Dedifferentiated amniotic fluid mesenchymal stem cell (primary cell): ENCODE measurements at regions not wholly inside any gene's neighbourhood (a gene's known extent, or its start where the extent isn't known, plus 50 kb on each side); places are given as distances from the start of the nearest gene placed in this dataset.

ENCODE experiments used
- DNase-seq: peaks from one replicate; pipeline ENCODE4 v3.0.0-alpha.2; 2016; ENCODE audit errors: extremely low spot score

GRCh38 chr16:86018071-86018470, 119.1 kb downstream of the IRF8 start:
- no peak for DNase-seq

- no peak for DNase-seq
Measured at GRCh38 chr16:86018487-86018886, 119.5 kb downstream of the IRF8 start.

- DNase-seq: no peak
Measured at GRCh38 chr16:86018941-86019340, 120.0 kb downstream of the IRF8 start.

- DNase-seq: no peak
Measured at GRCh38 chr16:86019446-86020047, 120.6 kb downstream of the IRF8 start.

- DNase-seq: no peak
Measured at GRCh38 chr16:86020971-86021370, 122.0 kb downstream of the IRF8 start.

GRCh38 chr16:86022381-86022960, 123.5 kb downstream of the IRF8 start:
- DNase-seq: no peak

- no peak for DNase-seq
Measured at GRCh38 chr16:86024210-86024609, 125.2 kb downstream of the IRF8 start.

GRCh38 chr16:86025706-86026105, 126.7 kb downstream of the IRF8 start:
- DNase-seq: no peak

- DNase-seq: no peak
Measured at GRCh38 chr16:86026171-86026910, 127.4 kb downstream of the IRF8 start.

GRCh38 chr16:86026916-86027315, 128.0 kb downstream of the IRF8 start:
- no peak for DNase-seq

GRCh38 chr16:86027373-86028126, 128.6 kb downstream of the IRF8 start:
- no peak for DNase-seq

GRCh38 chr16:86029131-86029741, 130.3 kb downstream of the IRF8 start:
- no peak for DNase-seq

- DNase-seq: no peak
Measured at GRCh38 chr16:86030116-86030515, 131.2 kb downstream of the IRF8 start.

GRCh38 chr16:86031141-86031678, 132.2 kb downstream of the IRF8 start:
- no peak for DNase-seq

- no peak for DNase-seq
Measured at GRCh38 chr16:86033016-86033474, 134.1 kb downstream of the IRF8 start.

GRCh38 chr16:86033971-86034370, 135.0 kb downstream of the IRF8 start:
- DNase-seq: no peak

GRCh38 chr16:86034421-86034919, 135.5 kb downstream of the IRF8 start:
- DNase-seq: no peak

- DNase-seq: no peak
Measured at GRCh38 chr16:86035906-86036305, 136.9 kb downstream of the IRF8 start.

GRCh38 chr16:86037999-86038925, 139.3 kb downstream of the IRF8 start:
- no peak for DNase-seq

GRCh38 chr16:86038926-86039310, 140.0 kb downstream of the IRF8 start:
- DNase-seq: no peak
